GM21619 (cell line): ENCODE measurements at regions not wholly inside any gene's neighbourhood (a gene's known extent, or its start where the extent isn't known, plus 50 kb on each side); places are given as distances from the start of the nearest gene placed in this dataset.

Source experiments
- ATAC-seq: cut with Tn5 transposase; IDR thresholded peaks from one replicate; pipeline ENCODE4 v1.9.1; 2021; ENCODE audit not compliant: unreplicated experiment

DNA sequence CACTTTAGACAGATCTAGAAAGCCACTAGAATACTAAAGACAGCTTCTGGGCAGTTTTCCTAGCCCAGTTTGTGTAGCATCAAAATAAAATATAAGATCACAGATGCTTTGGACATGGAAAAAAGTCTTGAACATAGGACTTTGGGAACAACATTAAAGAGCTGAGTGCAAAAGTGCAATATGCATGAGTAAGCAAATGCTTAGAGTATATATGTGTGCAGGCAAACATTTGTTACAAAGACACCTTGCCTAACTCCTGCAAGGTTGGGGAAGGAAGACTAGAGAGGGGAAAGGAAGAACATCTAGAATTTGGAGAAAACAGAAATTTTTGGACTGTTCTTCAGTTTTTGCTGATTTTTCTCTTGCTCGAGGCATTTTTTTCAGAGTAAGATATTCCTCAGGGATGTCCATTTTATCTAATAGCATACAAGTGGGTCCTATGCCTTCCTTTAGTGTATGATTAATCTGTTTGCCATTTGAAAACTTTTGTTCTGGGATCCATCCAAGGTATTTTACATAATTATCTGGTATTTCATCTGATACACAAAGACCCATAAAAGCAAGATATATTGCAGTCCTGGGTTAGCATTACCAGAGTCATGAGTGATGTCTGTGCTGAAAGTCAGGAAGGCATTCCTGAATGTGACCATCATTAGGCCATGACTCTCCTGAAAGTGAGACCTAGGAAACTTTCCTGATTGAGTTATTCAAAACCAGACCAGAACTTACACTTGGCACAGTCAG is 142.0 kb upstream of the RGMB start:
- ATAC-seq, result no peak

DNA sequence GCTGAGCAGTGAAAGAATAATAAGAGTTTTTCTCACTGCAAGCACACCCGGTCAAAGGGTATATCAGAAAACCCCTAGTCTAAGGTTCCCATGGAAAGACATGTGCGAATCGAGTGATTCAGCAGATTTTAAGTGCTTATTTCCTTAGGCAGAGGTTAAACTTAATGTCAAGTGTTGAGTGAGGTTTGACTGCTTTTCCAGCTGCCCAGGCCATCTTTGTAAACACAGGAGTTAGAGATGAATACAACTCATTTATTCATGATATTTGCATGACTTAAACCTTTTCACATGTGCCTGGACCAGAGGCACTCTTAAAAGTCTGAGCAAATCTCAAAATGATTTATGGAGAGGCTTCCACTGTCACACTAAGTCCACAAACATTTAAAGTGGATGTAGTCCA is 137.8 kb upstream of the RGMB start:
- no peak for ATAC-seq

- ATAC-seq, result no peak
These were observed 136.3 kb upstream of the RGMB start for GRCh38 chr5:98637116-98637515.

DNA sequence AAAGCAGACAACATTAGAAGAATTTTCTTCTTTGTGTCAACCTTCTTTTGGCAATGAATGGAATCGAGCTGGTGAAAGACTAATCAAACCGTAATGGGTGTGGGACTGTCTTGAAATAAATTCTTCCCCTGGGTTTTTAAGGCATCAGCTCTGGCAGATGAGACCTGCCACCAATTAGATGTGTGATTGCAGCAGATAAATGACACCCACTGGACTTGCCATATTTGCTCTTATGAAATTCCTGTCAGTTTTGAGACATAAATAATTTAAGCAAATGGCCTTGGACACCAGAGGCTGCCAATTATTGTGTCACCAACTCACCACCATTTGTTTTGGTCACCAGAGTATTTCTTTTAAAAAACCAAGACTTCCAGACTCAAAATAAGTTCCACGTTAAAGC is 135.9 kb upstream of the RGMB start:
- no peak for ATAC-seq

DNA sequence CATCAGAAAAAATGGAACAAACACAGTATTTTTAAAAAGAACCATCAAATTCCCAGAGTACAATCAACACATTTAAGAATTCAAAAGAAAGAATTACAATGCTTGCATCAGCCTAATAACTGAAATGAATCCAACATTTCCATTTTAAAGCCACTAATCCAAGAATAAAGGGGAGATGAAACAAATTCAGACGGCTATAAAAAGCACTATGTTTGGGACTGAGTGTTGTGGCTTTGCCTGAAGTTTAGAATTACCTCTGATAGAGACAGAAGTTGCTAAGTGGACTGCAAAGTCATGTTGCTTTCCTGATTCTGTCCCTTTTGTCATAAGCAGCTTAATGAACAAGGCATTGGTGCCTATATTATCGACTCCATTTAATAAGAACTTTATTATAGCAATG is 135.4 kb upstream of the RGMB start:
- ATAC-seq, result no peak

- no peak for ATAC-seq
These were observed 134.8 kb upstream of the RGMB start for GRCh38 chr5:98638701-98639100.

DNA sequence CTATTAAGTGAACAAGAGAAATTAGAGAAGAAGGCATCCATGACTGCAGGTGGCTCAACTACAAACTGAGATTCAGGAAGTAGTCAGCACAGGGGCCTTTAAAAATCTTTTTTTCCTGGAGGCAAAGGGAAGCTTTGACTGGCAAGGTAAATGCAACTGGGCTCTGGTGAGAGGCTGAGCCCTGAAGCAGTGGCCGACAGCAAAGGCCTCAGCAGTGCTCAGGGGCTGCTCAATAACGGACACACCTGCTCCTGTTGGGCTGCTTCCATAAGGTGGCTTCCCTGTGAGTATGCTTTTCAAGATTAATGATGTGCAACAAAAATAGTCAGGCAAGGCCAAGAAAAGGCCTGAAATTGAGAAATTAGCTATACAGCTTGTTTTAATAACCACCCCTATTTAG is 134.2 kb upstream of the RGMB start:
- ATAC-seq, result no peak

- no peak for ATAC-seq
These were observed 131.8 kb upstream of the RGMB start for GRCh38 chr5:98641671-98642070.

DNA sequence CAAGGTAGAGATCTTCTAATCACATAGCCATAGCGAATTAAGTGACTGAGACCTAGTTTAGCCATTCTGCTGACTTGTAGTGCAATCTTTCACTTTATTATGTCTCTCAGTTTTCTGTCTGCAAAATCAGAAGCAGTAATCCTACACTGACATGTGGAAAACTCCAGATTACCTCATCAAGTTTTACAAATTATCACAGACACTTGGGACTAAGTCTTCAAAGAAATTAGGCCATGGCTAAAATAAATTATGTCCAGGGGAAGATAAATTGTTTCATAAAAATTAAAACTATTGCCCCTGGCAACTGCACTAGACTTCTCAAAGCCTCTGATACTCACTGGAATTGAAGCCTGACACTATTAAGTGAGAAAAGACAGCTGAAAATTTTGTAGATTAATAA is 129.9 kb upstream of the RGMB start:
- ATAC-seq, result no peak

DNA sequence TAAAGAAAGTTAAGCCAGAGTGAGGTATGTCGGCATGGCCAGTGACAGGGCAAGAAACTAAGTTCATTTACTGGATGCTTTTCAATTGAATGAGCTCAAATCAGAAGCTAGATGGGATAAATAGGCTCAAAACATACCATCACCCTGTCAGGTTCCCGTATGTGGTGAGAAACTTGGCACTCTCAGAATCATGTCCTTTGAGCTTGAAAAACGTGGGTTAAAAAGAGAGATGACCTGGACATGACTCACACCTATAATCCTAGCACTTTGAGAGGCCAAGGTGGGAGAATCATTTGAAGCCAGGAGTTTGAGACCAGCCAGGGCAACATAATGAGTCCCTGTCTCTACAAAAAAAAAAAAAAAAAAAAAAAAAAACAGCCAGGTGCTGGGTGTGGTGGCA is 121.7 kb upstream of the RGMB start:
- ATAC-seq, result no peak

- no peak for ATAC-seq
These were observed 117.2 kb upstream of the RGMB start for GRCh38 chr5:98656125-98656795.

DNA sequence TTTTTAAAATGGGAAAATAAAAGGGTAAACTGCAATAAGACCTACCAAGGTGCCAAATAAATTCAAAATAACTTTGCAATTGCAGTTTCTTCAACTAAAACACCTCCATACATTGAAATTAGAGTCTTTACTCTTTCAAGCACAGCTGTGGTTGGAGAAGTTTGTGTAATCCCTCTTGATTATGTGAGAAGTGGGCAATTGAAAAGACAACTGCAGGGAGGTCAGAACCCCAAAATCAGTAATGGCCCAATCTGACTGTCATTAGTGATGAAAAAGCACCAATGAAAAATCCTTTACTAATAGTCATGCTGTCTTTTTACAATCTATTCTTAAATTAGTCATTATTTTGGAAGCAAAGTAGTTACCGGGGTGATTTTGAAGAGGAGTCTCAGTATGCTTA is 116.7 kb upstream of the RGMB start:
- ATAC-seq, result no peak

DNA sequence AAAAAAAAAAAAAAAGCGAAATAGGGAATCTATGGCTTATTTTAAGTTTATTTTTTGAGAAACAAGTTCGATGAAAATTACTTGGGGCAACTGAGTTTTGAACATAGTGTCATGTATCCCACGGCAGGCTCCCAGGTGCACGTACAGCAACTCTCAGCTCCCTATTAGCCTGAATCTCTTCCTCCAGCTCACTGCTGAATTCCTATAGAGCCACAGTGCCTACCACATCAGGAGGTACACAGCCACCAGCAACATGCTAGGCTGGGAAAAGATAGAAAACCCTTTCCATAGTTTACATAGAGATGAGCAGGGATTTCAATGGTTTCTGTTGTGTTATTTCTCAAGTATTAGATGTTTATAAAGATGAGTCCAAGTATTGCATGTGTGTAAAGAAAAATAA is 115.9 kb upstream of the RGMB start:
- no peak for ATAC-seq

DNA sequence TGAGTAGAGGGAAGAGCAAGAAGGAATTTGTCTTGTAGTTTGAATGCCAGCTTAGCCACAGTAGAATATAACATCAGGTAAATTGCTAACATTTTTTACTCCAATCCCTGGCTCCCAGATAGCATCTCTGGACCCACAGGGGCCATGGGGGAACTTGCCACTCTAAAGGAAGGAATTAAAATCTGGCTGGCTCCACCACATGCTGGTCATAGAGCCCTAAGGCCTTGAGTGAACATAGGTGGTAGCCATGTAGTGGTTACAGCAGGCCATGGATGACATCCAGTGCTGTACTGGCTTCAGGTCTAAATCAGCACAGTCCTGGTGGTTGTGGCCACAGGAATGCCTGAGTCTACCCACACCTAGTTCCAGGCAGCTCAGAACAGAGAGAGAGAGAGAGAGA is 109.9 kb upstream of the RGMB start:
- ATAC-seq, result no peak

GRCh38 chr5:98664736-98665135 is 108.7 kb upstream of the RGMB start:
- ATAC-seq, result no peak

GRCh38 chr5:98679963-98680362 is 93.5 kb upstream of the RGMB start:
- no peak for ATAC-seq

GRCh38 chr5:98690002-98690401 is 83.5 kb upstream of the RGMB start:
- no peak for ATAC-seq

- no peak for ATAC-seq
These were observed 78.6 kb upstream of the RGMB start for GRCh38 chr5:98694902-98695301.

- ATAC-seq, result no peak
These were observed 75.1 kb upstream of the RGMB start for GRCh38 chr5:98698359-98698758.

- ATAC-seq, result no peak
These were observed 72.7 kb upstream of the RGMB start for GRCh38 chr5:98700730-98701129.

DNA sequence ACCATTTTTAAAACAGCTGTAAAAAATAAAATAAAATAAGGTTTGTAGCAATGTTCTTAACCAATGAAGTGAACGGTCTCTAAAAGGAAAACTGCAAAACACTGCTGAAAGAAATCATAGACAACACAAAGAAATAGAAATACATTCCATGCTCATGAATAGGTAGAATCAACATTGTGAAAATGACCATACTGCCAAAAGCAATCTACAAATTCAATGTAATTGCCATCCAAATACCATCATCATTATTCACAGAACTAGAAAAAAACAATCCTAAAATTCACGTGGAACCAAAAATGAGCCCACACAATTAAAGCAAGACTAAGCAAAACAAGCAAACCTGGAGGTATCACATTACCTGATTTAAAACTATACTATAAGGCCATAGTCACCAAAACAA is 67.6 kb upstream of the RGMB start:
- no peak for ATAC-seq

- ATAC-seq, result no peak
These were observed 63.8 kb upstream of the RGMB start for GRCh38 chr5:98709681-98710080.

- no peak for ATAC-seq
These were observed 60.4 kb upstream of the RGMB start for GRCh38 chr5:98713027-98713426.
